A673 (cell line): ENCODE measurements at regions not wholly inside any gene's neighbourhood (a gene's known extent, or its start where the extent isn't known, plus 50 kb on each side); places are given as distances from the start of the nearest gene placed in this dataset.

ENCODE experiments used
- BruUV-seq: library from RNA; stranded (reverse); fragments of 400-500 nt; replicated peaks from 2 replicates; lab custom pipeline; 2021; lab: Mats Ljungman, UMichigan
- CTCF ChIA-PET: fragments of 300-600 bp; sonication (Branson Sonifier 250); formaldehyde crosslinking; loops from one replicate; lab custom pipeline; 2022; ENCODE audit warnings: antibody characterized with exemption; lab: Charles Lee
- POLR2A ChIA-PET: fragments of 300-600 bp; sonication (Branson Sonifier 250); formaldehyde crosslinking; loops from one replicate; lab custom pipeline; 2022; ENCODE audit warnings: antibody characterized with exemption; ENCODE audit not compliant: low non-redundant PET; lab: Charles Lee
- DNase-seq: peaks from one replicate; pipeline ENCODE4 v3.0.0-alpha.2; 2015; ENCODE audit warnings: low spot score
- H3K27ac ChIP-seq: fragments of 200-600 bp; sonication (generic); 2 replicates; pipeline ENCODE4 v1.5.1; 2016; ENCODE audit warnings: mixed run types, low read depth, mild to moderate bottlenecking, mixed read lengths, antibody characterized with exemption, low read length; ENCODE audit not compliant: poor library complexity, severe bottlenecking
- H3K27me3 ChIP-seq: fragments of 200-600 bp; sonication (generic); replicated peaks from 2 replicates; pipeline ENCODE4 v1.6.1; 2017; ENCODE audit warnings: mixed run types, low read depth, mild to moderate bottlenecking, mixed read lengths, antibody characterized with exemption, low read length; ENCODE audit not compliant: insufficient read depth, poor library complexity
- H3K36me3 ChIP-seq: fragments of 200-600 bp; sonication (generic); 2 replicates; pipeline ENCODE4 v1.6.1; 2016; ENCODE audit warnings: mixed run types, mild to moderate bottlenecking, mixed read lengths, antibody characterized with exemption, low read length; ENCODE audit not compliant: insufficient read depth, poor library complexity, severe bottlenecking
- H3K4me1 ChIP-seq: fragments of 200-600 bp; sonication (generic); 2 replicates; pipeline ENCODE4 v1.6.1; 2017; ENCODE audit warnings: mixed run types, mild to moderate bottlenecking, mixed read lengths, antibody characterized with exemption, low read length; ENCODE audit not compliant: insufficient read depth, poor library complexity, severe bottlenecking
- H3K4me3 ChIP-seq: fragments of 200-600 bp; sonication (generic); 2 replicates; pipeline ENCODE4 v1.5.1; 2016; ENCODE audit warnings: low read depth, mixed run types, mild to moderate bottlenecking, mixed read lengths, low read length; ENCODE audit not compliant: poor library complexity, severe bottlenecking
- H3K9me3 ChIP-seq: fragments of 200-600 bp; sonication (generic); 2 replicates; pipeline ENCODE4 v1.6.1; 2016; ENCODE audit warnings: mixed run types, low read depth, mild to moderate bottlenecking, mixed read lengths, antibody characterized with exemption, low read length; ENCODE audit not compliant: poor library complexity, severe bottlenecking
- EZH2 ChIP-seq: fragments of 200-600 bp; sonication (generic); IDR thresholded peaks from 2 replicates; pipeline ENCODE4 v1.6.1; 2017; ENCODE audit warnings: borderline replicate concordance, low read depth, mild to moderate bottlenecking, mixed read lengths, antibody characterized with exemption, low read length; ENCODE audit not compliant: poor library complexity, severe bottlenecking
- intact Hi-C: fragments of 100-400 bp; cut with micrococcal nuclease; formaldehyde crosslinking; loops from one replicate; pipeline ENCODE4 v1.10.0; 2022; ENCODE audit not compliant: unreplicated experiment
- TF ChIP-seq, protein P1 (sequence below): fragments of 300-800, 200-600 bp; sonication (generic); conservative IDR thresholded peaks from 2 replicates; pipeline ENCODE4 v1.5.1; 2017; ENCODE audit warnings: low read depth, mild to moderate bottlenecking, antibody characterized with exemption, low read length, moderate library complexity, mixed read lengths

- DNase-seq: no peak
- no TSS peak for BruUV-seq
- no peak overlapping the region for H3K27ac ChIP-seq
- H3K4me1 ChIP-seq: peaks cover 5% of the 10 kb centered on the region
- intact Hi-C loops: no loop called here
- H3K27me3 ChIP-seq: no peaks in the 10 kb centered on the region
- H3K4me3 ChIP-seq: no peak overlapping the region
- H3K36me3 ChIP-seq: no peaks in the 10 kb centered on the region
- no peaks in the 10 kb centered on the region for H3K9me3 ChIP-seq
- TF ChIP-seq, protein P1, sequence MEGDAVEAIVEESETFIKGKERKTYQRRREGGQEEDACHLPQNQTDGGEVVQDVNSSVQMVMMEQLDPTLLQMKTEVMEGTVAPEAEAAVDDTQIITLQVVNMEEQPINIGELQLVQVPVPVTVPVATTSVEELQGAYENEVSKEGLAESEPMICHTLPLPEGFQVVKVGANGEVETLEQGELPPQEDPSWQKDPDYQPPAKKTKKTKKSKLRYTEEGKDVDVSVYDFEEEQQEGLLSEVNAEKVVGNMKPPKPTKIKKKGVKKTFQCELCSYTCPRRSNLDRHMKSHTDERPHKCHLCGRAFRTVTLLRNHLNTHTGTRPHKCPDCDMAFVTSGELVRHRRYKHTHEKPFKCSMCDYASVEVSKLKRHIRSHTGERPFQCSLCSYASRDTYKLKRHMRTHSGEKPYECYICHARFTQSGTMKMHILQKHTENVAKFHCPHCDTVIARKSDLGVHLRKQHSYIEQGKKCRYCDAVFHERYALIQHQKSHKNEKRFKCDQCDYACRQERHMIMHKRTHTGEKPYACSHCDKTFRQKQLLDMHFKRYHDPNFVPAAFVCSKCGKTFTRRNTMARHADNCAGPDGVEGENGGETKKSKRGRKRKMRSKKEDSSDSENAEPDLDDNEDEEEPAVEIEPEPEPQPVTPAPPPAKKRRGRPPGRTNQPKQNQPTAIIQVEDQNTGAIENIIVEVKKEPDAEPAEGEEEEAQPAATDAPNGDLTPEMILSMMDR: no peak
- TF ChIP-seq EZH2: no peak
- ChIA-PET CTCF (no interaction called here), POLR2A (no interaction called here)
Observed at GRCh38 chr4:14265651-14266050, 638.1 kb upstream of the BOD1L1 start.

- intact Hi-C loops: no loop called here
- Histone ChIP-seq H3K27me3 (no peaks in the 10 kb centered on the region), H3K4me3 (no peak overlapping the region), H3K27ac (no peak overlapping the region), H3K36me3 (no peaks in the 10 kb centered on the region), H3K9me3 (no peaks in the 10 kb centered on the region), H3K4me1 (no peaks in the 10 kb centered on the region)
- BruUV-seq: no TSS peak
- ChIA-PET CTCF (interaction anchor here (0.6 kb wide), 1 partner anchor 118 kb away, joined by 6 read pairs; no protein-coding TSS in a partner anchor), POLR2A (interaction anchor here (0.6 kb wide), 2 partner anchors 375 to 490 kb away, joined by 10 read pairs; no protein-coding TSS in a partner anchor)
- TF ChIP-seq, protein P1: no peak
- no peak for TF ChIP-seq EZH2
- no peak for DNase-seq
Observed at GRCh38 chr4:14267373-14268060, 640.0 kb upstream of the BOD1L1 start.

GRCh38 chr4:14269824-14270223, 642.3 kb upstream of the BOD1L1 start:
- TF ChIP-seq, protein P1: no peak
- no peak for TF ChIP-seq EZH2
- no peak overlapping the region for H3K27ac ChIP-seq
- no peaks in the 10 kb centered on the region for H3K9me3 ChIP-seq
- ChIA-PET CTCF (no interaction called here), POLR2A (no interaction called here)
- H3K4me3 ChIP-seq: no peak overlapping the region
- no peaks in the 10 kb centered on the region for H3K27me3 ChIP-seq
- DNase-seq: no peak
- no peaks in the 10 kb centered on the region for H3K4me1 ChIP-seq
- H3K36me3 ChIP-seq: no peaks in the 10 kb centered on the region
- BruUV-seq: no TSS peak
- intact Hi-C loops: no loop called here
